GM23338 (cell line): ENCODE measurements at regions not wholly inside any gene's neighbourhood (a gene's known extent, or its start where the extent isn't known, plus 50 kb on each side); places are given as distances from the start of the nearest gene placed in this dataset.

ENCODE experiments used
- ATAC-seq: fragments of 200-7000 bp; cut with Tn5 transposase; 3 replicates; pipeline ENCODE4 v1.9.1; 2020
- DNase-seq: peaks from one replicate; pipeline ENCODE4 v3.0.0-alpha.2; 2015; ENCODE audit warnings: low spot score
- H2AFZ ChIP-seq: fragments of 200-600 bp; sonication (generic); 2 replicates; pipeline ENCODE4 v1.8.0; 2016; ENCODE audit warnings: antibody characterized with exemption, mild to moderate bottlenecking, moderate library complexity
- H3F3A ChIP-seq: fragments of 200-600 bp; sonication (generic); replicated peaks from 2 replicates; pipeline ENCODE4 v1.8.0; 2017; ENCODE audit warnings: antibody characterized with exemption, mixed run types, low read depth
- H3K27ac ChIP-seq: fragments of 200-600 bp; sonication (generic); 2 replicates; pipeline ENCODE4 v1.6.1; 2016; ENCODE audit warnings: low read depth
- H3K27me3 ChIP-seq: fragments of 200-600 bp; sonication (generic); 2 replicates; pipeline ENCODE4 v1.8.0; 2016; ENCODE audit warnings: mild to moderate bottlenecking, mixed run types, moderate library complexity; ENCODE audit not compliant: insufficient read depth
- H3K36me3 ChIP-seq: fragments of 200-600 bp; sonication (generic); 2 replicates; pipeline ENCODE4 v1.8.0; 2016; ENCODE audit warnings: mild to moderate bottlenecking; ENCODE audit not compliant: insufficient read depth
- H3K4me1 ChIP-seq: fragments of 200-600 bp; sonication (generic); 2 replicates; pipeline ENCODE4 v1.8.0; 2016; ENCODE audit warnings: mild to moderate bottlenecking, moderate library complexity; ENCODE audit not compliant: insufficient read depth
- H3K4me2 ChIP-seq: fragments of 200-600 bp; sonication (generic); 2 replicates; pipeline ENCODE4 v1.7.1; 2017; ENCODE audit warnings: mixed run types
- H3K4me3 ChIP-seq: fragments of 200-600 bp; sonication (generic); 2 replicates; pipeline ENCODE4 v1.6.1; 2016; ENCODE audit warnings: mixed run types
- H3K79me2 ChIP-seq: fragments of 200-600 bp; sonication (generic); replicated peaks from 2 replicates; pipeline ENCODE4 v1.8.0; 2017; ENCODE audit warnings: mild to moderate bottlenecking; ENCODE audit not compliant: insufficient read depth
- H3K9me2 ChIP-seq: fragments of 200-600 bp; sonication (generic); 2 replicates; pipeline ENCODE4 v1.8.0; 2017; ENCODE audit not compliant: insufficient read depth
- H4K20me1 ChIP-seq: fragments of 200-600 bp; sonication (generic); replicated peaks from 2 replicates; pipeline ENCODE4 v1.8.0; 2017; ENCODE audit warnings: mild to moderate bottlenecking; ENCODE audit not compliant: insufficient read depth
- H3K27ac Mint-ChIP-seq: 2 replicates; pipeline ENCODE4 v1.8.0; 2020; ENCODE audit warnings: inconsistent platforms, mild to moderate bottlenecking, moderate library complexity, mixed read lengths
- H3K27me3 Mint-ChIP-seq: 3 replicates; pipeline ENCODE4 v1.8.0; 2022; ENCODE audit warnings: low read depth, mild to moderate bottlenecking, moderate library complexity, mixed read lengths, inconsistent platforms; ENCODE audit not compliant: insufficient read depth, poor library complexity
- H3K36me3 Mint-ChIP-seq: 3 replicates; pipeline ENCODE4 v1.8.0; 2021; ENCODE audit warnings: low read depth, mild to moderate bottlenecking, inconsistent platforms, moderate library complexity, mixed read lengths
- H3K4me1 Mint-ChIP-seq: 3 replicates; pipeline ENCODE4 v1.8.0; 2020; ENCODE audit warnings: mild to moderate bottlenecking, inconsistent platforms, mixed read lengths
- H3K4me3 Mint-ChIP-seq: 3 replicates; pipeline ENCODE4 v1.8.0; 2021; ENCODE audit warnings: moderate library complexity, mild to moderate bottlenecking, inconsistent platforms, mixed read lengths
- H3K9me3 Mint-ChIP-seq: 3 replicates; pipeline ENCODE4 v1.8.0; 2020; ENCODE audit warnings: moderate library complexity, mild to moderate bottlenecking, inconsistent platforms, mixed read lengths
- CREB1 ChIP-seq: fragments of 250-450 bp; sonication (Bioruptor Pico); IDR thresholded peaks from 2 replicates; pipeline ENCODE4 v1.5.0; 2020; ENCODE audit warnings: low read depth, mild to moderate bottlenecking, moderate library complexity
- EZH2 ChIP-seq: fragments of 200-600 bp; sonication (generic); IDR thresholded peaks from one replicate; pipeline ENCODE4 v1.8.0; 2017; ENCODE audit warnings: antibody characterized with exemption, mild to moderate bottlenecking, low read depth; ENCODE audit not compliant: unreplicated experiment
- JUNB ChIP-seq: IDR thresholded peaks from one replicate; pipeline ENCODE4 v1.6.1; 2016; ENCODE audit warnings: antibody characterized with exemption; ENCODE audit not compliant: unreplicated experiment
- NANOG ChIP-seq: IDR thresholded peaks from 2 replicates; pipeline ENCODE4 v1.6.1; 2016; ENCODE audit warnings: antibody characterized with exemption, borderline replicate concordance
- POLR2AphosphoS5 ChIP-seq: IDR thresholded peaks from 2 replicates; pipeline ENCODE4 v1.6.1; 2016; ENCODE audit warnings: antibody characterized with exemption, low read depth
- STAT1 ChIP-seq: IDR thresholded peaks from one replicate; pipeline ENCODE4 v1.6.1; 2016; ENCODE audit warnings: antibody characterized with exemption; ENCODE audit not compliant: unreplicated experiment
- ZNF114 ChIP-seq: fragments of 250-450 bp; sonication (Bioruptor Pico); IDR thresholded peaks from 2 replicates; pipeline ENCODE4 v1.5.0; 2020; ENCODE audit warnings: mild to moderate bottlenecking, moderate library complexity
- ZNF331 ChIP-seq: fragments of 250-450 bp; sonication (Bioruptor Pico); IDR thresholded peaks from 2 replicates; pipeline ENCODE4 v1.5.0; 2020; ENCODE audit warnings: low read depth, mild to moderate bottlenecking, moderate library complexity
- TF ChIP-seq, protein P1 (sequence below), 2 experiments: fragments of 200-600 bp in 1 of 2; sonication (generic) in 1 of 2; conservative IDR thresholded peaks; 2 replicates each; pipeline versions ENCODE4 v1.5.1 to v1.6.1; 2016 to 2017; ENCODE audit warnings: antibody characterized with exemption in 2 of 2, low read depth in 2 of 2, mild to moderate bottlenecking in 2 of 2, moderate library complexity in 1 of 2
- TF ChIP-seq, protein P2 (sequence below): IDR thresholded peaks from 2 replicates; pipeline ENCODE4 v1.6.1; 2016; ENCODE audit warnings: antibody characterized with exemption
- TF ChIP-seq, protein P3 (sequence below): fragments of 250-450 bp; sonication (Bioruptor Pico); IDR thresholded peaks from 2 replicates; pipeline ENCODE4 v1.5.0; 2020; ENCODE audit warnings: mild to moderate bottlenecking, moderate library complexity

DNA sequence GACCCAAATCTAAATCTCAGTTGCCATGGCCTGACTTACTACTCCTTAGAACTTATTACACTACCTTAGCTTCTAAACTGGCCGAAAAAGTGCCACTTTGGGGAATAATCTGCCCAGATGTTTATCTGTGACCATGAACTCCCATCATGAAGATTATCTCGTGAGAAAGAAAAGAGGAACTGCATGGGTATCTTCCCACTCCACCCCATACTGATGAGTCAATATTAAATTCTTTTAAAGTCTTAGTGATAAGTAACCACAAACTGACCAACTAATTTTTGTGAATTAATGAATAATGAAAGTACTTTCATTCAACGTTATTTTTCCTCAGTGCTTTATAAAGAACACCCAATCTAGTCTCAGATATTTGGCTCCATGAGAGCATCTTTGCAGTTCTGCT, 493.5 kb downstream of the EBF1 start (continued):
- TF ChIP-seq, protein P1, sequence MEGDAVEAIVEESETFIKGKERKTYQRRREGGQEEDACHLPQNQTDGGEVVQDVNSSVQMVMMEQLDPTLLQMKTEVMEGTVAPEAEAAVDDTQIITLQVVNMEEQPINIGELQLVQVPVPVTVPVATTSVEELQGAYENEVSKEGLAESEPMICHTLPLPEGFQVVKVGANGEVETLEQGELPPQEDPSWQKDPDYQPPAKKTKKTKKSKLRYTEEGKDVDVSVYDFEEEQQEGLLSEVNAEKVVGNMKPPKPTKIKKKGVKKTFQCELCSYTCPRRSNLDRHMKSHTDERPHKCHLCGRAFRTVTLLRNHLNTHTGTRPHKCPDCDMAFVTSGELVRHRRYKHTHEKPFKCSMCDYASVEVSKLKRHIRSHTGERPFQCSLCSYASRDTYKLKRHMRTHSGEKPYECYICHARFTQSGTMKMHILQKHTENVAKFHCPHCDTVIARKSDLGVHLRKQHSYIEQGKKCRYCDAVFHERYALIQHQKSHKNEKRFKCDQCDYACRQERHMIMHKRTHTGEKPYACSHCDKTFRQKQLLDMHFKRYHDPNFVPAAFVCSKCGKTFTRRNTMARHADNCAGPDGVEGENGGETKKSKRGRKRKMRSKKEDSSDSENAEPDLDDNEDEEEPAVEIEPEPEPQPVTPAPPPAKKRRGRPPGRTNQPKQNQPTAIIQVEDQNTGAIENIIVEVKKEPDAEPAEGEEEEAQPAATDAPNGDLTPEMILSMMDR (conservative IDR thresholded peaks at IDR 0.05; ENCODE audit: low read depth in 2 of 2): no peak

DNA sequence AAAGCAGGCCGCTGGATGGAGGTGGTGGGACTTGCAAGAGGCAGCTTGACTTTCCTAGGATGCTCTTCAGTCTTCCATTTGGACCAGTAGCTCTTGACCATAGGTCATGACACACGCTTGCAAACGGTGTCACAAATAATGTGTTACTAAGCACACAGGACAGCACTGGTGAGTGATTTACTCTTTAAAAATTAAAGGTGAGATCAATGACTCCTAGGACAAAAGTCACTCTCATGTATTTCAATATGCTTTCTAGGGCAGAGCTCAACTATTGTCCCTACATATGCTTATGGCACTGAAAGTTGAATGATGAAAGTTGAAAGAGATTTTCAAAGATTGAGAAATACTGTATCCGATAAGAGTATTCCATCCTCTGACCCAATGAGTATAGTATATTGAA, 496.7 kb downstream of the EBF1 start:
- Histone ChIP-seq H3K9me2 (peaks cover 5% of the 10 kb centered on the region; the same call in 1 of the 2 replicates), H4K20me1 (no peaks in the 10 kb centered on the region), H3F3A (no peaks in the 10 kb centered on the region), H3K4me3 (no peak overlapping the region), H3K27ac (no peak overlapping the region), H3K36me3 (no peaks in the 10 kb centered on the region), H3K4me2 (no peak overlapping the region), H3K79me2 (no peaks in the 10 kb centered on the region), H2AFZ (no peak overlapping the region), H3K27me3 (no peaks in the 10 kb centered on the region), H3K4me1 (0 out of 2 replicates have a peak, but pooled peaks cover 4% of the 10 kb centered on the region)
- no peak for ATAC-seq
- H3K4me1 Mint-ChIP-seq: no peaks in the 10 kb centered on the region; the same call in 2 of the 3 replicates
- no peak for DNase-seq
- no peak overlapping the region for H3K27ac Mint-ChIP-seq
- peaks cover 2% of the 10 kb centered on the region; the same call in 1 of the 3 replicates for H3K9me3 Mint-ChIP-seq
- H3K36me3 Mint-ChIP-seq: no peaks in the 10 kb centered on the region
- H3K27me3 Mint-ChIP-seq: peaks cover 2% of the 10 kb centered on the region
- H3K4me3 Mint-ChIP-seq: no peak overlapping the region
- TF ChIP-seq CREB1 (CRISPR knock-in tag) (no peak), STAT1 (no peak), JUNB (no peak), NANOG (no peak), ZNF114 (CRISPR knock-in tag) (no peak), EZH2 (no peak), ZNF331 (no peak), POLR2AphosphoS5 (no peak)
- TF ChIP-seq, protein P2, sequence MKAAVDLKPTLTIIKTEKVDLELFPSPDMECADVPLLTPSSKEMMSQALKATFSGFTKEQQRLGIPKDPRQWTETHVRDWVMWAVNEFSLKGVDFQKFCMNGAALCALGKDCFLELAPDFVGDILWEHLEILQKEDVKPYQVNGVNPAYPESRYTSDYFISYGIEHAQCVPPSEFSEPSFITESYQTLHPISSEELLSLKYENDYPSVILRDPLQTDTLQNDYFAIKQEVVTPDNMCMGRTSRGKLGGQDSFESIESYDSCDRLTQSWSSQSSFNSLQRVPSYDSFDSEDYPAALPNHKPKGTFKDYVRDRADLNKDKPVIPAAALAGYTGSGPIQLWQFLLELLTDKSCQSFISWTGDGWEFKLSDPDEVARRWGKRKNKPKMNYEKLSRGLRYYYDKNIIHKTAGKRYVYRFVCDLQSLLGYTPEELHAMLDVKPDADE: no peak
- TF ChIP-seq, protein P3, sequence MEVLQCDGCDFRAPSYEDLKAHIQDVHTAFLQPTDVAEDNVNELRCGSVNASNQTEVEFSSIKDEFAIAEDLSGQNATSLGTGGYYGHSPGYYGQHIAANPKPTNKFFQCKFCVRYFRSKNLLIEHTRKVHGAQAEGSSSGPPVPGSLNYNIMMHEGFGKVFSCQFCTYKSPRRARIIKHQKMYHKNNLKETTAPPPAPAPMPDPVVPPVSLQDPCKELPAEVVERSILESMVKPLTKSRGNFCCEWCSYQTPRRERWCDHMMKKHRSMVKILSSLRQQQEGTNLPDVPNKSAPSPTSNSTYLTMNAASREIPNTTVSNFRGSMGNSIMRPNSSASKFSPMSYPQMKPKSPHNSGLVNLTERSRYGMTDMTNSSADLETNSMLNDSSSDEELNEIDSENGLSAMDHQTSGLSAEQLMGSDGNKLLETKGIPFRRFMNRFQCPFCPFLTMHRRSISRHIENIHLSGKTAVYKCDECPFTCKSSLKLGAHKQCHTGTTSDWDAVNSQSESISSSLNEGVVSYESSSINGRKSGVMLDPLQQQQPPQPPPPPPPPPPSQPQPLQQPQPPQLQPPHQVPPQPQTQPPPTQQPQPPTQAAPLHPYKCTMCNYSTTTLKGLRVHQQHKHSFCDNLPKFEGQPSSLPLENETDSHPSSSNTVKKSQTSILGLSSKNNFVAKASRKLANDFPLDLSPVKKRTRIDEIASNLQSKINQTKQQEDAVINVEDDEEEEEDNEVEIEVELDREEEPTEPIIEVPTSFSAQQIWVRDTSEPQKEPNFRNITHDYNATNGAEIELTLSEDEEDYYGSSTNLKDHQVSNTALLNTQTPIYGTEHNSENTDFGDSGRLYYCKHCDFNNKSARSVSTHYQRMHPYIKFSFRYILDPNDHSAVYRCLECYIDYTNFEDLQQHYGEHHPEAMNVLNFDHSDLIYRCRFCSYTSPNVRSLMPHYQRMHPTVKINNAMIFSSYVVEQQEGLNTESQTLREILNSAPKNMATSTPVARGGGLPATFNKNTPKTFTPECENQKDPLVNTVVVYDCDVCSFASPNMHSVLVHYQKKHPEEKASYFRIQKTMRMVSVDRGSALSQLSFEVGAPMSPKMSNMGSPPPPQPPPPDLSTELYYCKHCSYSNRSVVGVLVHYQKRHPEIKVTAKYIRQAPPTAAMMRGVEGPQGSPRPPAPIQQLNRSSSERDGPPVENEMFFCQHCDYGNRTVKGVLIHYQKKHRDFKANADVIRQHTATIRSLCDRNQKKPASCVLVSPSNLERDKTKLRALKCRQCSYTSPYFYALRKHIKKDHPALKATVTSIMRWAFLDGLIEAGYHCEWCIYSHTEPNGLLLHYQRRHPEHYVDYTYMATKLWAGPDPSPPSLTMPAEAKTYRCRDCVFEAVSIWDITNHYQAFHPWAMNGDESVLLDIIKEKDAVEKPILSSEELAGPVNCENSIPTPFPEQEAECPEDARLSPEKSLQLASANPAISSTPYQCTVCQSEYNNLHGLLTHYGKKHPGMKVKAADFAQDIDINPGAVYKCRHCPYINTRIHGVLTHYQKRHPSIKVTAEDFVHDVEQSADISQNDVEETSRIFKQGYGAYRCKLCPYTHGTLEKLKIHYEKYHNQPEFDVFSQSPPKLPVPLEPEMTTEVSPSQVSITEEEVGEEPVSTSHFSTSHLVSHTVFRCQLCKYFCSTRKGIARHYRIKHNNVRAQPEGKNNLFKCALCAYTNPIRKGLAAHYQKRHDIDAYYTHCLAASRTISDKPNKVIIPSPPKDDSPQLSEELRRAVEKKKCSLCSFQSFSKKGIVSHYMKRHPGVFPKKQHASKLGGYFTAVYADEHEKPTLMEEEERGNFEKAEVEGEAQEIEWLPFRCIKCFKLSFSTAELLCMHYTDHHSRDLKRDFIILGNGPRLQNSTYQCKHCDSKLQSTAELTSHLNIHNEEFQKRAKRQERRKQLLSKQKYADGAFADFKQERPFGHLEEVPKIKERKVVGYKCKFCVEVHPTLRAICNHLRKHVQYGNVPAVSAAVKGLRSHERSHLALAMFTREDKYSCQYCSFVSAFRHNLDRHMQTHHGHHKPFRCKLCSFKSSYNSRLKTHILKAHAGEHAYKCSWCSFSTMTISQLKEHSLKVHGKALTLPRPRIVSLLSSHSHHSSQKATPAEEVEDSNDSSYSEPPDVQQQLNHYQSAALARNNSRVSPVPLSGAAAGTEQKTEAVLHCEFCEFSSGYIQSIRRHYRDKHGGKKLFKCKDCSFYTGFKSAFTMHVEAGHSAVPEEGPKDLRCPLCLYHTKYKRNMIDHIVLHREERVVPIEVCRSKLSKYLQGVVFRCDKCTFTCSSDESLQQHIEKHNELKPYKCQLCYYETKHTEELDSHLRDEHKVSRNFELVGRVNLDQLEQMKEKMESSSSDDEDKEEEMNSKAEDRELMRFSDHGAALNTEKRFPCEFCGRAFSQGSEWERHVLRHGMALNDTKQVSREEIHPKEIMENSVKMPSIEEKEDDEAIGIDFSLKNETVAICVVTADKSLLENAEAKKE (CRISPR knock-in tag): no peak
- TF ChIP-seq, protein P1 (conservative IDR thresholded peaks at IDR 0.05; ENCODE audit: low read depth in 2 of 2): no peak
